ENCODE measurements at regions not wholly inside any gene's neighbourhood (a gene's known extent, or its start where the extent isn't known, plus 50 kb on each side); places are given as distances from the start of the nearest gene placed in this dataset.
"Not testable (repeated sequence)": the region's sequence is repeated elsewhere in the genome, so short reads cannot be mapped to it uniquely, and the experiment has no call there.

GRCh38 chr14:30234966-30235365 is 307.3 kb upstream of the PRKD1 start:
- TF ChIP-seq POLR2A (IDR thresholded peaks at IDR 0.05; ENCODE audit: low read length) (no peak), GATA1 (IDR thresholded peaks at IDR 0.05; ENCODE audit: low read depth, low read length) (no peak)
- no peak for DNase-seq

- TF ChIP-seq POLR2A (IDR thresholded peaks at IDR 0.05; ENCODE audit: low read length) = no peak
- no peak for TF ChIP-seq GATA1 (IDR thresholded peaks at IDR 0.05; ENCODE audit: low read depth, low read length)
- no peak for DNase-seq
These were observed 307.8 kb upstream of the PRKD1 start for GRCh38 chr14:30235485-30235884.

- DNase-seq = no peak
These were observed 311.3 kb upstream of the PRKD1 start for GRCh38 chr14:30238936-30239335.

GRCh38 chr14:30240018-30240417 is 312.4 kb upstream of the PRKD1 start:
- TF ChIP-seq GATA1 (IDR thresholded peaks at IDR 0.05; ENCODE audit: low read depth, low read length) = no peak
- no peak for TF ChIP-seq POLR2A (IDR thresholded peaks at IDR 0.05; ENCODE audit: low read length)
- DNase-seq = no peak

More at GRCh38 chr14:30238936-30239335, 311.3 kb upstream of the PRKD1 start:
- no peak for TF ChIP-seq POLR2A (IDR thresholded peaks at IDR 0.05; ENCODE audit: low read length)
- TF ChIP-seq GATA1 (IDR thresholded peaks at IDR 0.05; ENCODE audit: low read depth, low read length) = no peak

DNA sequence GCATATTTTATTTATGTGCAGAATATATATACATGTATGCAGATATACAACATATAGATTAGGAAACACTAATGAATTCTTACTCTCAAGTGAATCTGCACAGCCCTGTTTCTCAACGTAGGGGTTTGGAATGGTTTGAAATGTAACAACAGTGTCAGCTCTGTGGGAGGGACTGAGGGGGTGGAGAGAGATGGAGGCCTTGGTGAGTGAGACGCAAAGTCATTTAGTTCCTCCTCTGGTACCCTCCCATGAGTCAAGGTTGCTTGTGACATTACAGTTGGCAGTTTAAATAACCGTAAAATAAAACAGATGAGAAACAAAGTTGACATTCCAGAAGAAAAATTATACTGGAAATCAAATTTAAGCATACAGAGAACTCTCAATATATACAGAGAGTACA is 313.0 kb upstream of the PRKD1 start:
- TF ChIP-seq POLR2A (IDR thresholded peaks at IDR 0.05; ENCODE audit: low read length) = no peak
- no peak for TF ChIP-seq GATA1 (IDR thresholded peaks at IDR 0.05; ENCODE audit: low read depth, low read length)
- no peak for DNase-seq

DNA sequence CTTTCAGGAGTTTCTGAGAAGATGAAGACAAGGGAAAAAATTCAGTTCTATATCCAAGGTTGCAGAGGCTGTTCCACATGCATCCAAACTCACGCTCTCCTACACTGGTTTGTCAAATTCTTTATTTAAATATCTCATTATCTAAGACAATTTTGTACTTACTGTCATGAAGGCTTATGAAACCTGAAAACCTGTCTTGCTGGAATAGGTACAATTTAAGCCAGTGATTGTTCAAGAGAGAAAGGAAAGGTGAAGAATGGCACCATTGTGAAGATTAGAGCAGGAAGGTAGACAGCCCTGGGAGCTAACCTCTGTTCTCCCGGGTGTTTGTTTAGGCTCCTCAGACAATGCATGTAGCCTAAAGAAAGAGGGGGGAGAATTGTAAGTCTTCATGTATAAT is 315.1 kb upstream of the PRKD1 start:
- TF ChIP-seq POLR2A (IDR thresholded peaks at IDR 0.05; ENCODE audit: low read length) (no peak), GATA1 (IDR thresholded peaks at IDR 0.05; ENCODE audit: low read depth, low read length) (no peak)

GRCh38 chr14:30243207-30243606 is 315.6 kb upstream of the PRKD1 start:
- DNase-seq = no peak

More for the DNA sequence above, 315.1 kb upstream of the PRKD1 start:
- no peak for DNase-seq

DNA sequence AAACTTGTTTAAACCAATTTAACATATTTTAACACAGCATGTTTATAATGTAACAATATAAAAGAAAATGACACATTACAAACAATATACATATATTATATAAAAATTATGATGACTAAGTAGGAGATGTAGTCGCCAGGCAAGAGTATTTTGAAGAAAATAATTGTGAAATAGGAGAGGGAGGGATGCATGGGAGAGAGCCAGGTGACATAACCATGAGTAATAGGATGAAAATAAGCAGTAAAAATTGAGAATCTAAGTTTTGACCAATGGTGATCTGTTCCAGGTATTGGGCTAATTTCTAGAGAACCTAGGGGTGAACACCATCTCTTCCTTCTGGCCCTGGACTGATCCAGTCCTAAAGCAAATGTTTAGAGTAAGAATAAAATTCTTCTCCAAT is 315.2 kb upstream of the G2E3 start:
- DNase-seq = no peak
- TF ChIP-seq GATA1 (IDR thresholded peaks at IDR 0.05; ENCODE audit: low read depth, low read length) = no peak
- TF ChIP-seq POLR2A (IDR thresholded peaks at IDR 0.05; ENCODE audit: low read length) = no peak

More at GRCh38 chr14:30243207-30243606, 315.6 kb upstream of the PRKD1 start:
- TF ChIP-seq GATA1 (IDR thresholded peaks at IDR 0.05; ENCODE audit: low read depth, low read length) = no peak
- no peak for TF ChIP-seq POLR2A (IDR thresholded peaks at IDR 0.05; ENCODE audit: low read length)

GRCh38 chr14:30244348-30244747 is 314.6 kb upstream of the G2E3 start:
- DNase-seq = not testable (repeated sequence)

- no peak for DNase-seq
- no peak for TF ChIP-seq POLR2A (IDR thresholded peaks at IDR 0.05; ENCODE audit: low read length)
- TF ChIP-seq GATA1 (IDR thresholded peaks at IDR 0.05; ENCODE audit: low read depth, low read length) = no peak
These were observed 307.9 kb upstream of the G2E3 start for GRCh38 chr14:30251017-30251416.

GRCh38 chr14:30251557-30252100 is 307.3 kb upstream of the G2E3 start:
- TF ChIP-seq GATA1 (IDR thresholded peaks at IDR 0.05; ENCODE audit: low read depth, low read length) = no peak
- no peak for TF ChIP-seq POLR2A (IDR thresholded peaks at IDR 0.05; ENCODE audit: low read length)
- DNase-seq = no peak

DNA sequence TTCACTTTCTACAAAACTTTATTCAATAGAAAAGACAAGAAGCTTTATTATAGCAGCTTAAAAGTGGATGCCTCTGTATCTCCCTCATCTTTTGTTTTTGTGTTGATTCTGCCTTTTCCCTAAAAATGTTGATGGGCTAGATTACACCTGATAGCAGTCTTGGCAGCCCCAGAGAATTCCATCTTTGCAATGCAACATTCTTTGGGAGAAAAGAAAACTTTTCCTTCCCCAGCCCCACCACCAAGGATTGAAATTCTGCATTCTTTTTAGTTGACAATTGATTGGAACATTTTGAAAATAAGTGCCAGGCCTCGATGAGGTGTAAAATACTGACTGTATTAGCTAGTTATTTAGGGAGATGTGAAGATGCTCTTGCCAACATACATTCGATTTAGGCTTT is 306.8 kb upstream of the G2E3 start:
- TF ChIP-seq POLR2A (IDR thresholded peaks at IDR 0.05; ENCODE audit: low read length) (no peak), GATA1 (IDR thresholded peaks at IDR 0.05; ENCODE audit: low read depth, low read length) (no peak)
- no peak for DNase-seq

GRCh38 chr14:30252783-30253674 is 305.9 kb upstream of the G2E3 start:
- TF ChIP-seq POLR2A (IDR thresholded peaks at IDR 0.05; ENCODE audit: low read length) = no peak
- no peak for TF ChIP-seq GATA1 (IDR thresholded peaks at IDR 0.05; ENCODE audit: low read depth, low read length)
- DNase-seq = no peak

DNA sequence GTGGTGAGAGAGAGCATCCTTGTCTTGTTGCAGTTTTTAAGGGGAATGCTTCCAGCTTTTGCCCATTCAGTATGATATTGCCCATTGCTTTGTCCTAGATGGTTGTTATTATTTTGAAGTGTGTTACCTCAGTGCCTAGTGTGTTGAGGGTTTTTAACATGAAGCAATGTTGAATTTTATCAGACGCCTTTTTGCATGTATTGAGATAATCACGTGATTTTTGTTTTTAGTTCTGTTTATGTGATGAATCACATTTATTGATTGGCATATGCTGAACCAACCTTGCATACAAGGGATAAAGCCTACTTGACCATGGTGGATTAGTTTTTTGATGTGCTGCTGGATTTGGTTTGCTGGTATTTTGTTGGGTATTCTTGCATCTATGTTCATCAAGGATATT is 302.3 kb upstream of the G2E3 start:
- TF ChIP-seq POLR2A (IDR thresholded peaks at IDR 0.05; ENCODE audit: low read length) (no peak), GATA1 (IDR thresholded peaks at IDR 0.05; ENCODE audit: low read depth, low read length) (no peak)
- DNase-seq = no peak

All from erythroblast (primary cell).